CD4-positive, alpha-beta memory T cell (primary cell): ENCODE measurements at regions not wholly inside any gene's neighbourhood (a gene's known extent, or its start where the extent isn't known, plus 50 kb on each side); places are given as distances from the start of the nearest gene placed in this dataset.

Experiments
- CTCF ChIA-PET: fragments of 350-600 bp; sonication (Branson Sonifier 250); formaldehyde crosslinking; loops from one replicate; lab custom pipeline; 2021; ENCODE audit warnings: inconsistent platforms; ENCODE audit not compliant: partially characterized antibody; lab: Charles Lee
- POLR2A ChIA-PET: fragments of 350-600 bp; sonication (Branson Sonifier 250); formaldehyde crosslinking; loops from one replicate; lab custom pipeline; 2021; ENCODE audit not compliant: partially characterized antibody; lab: Charles Lee
- DNase-seq, 5 donors: peaks; one replicate each; pipeline versions ENCODE4 v3.0.0 to v3.0.0-alpha.2; 2020 to 2022; ENCODE audit warnings: mixed read lengths in 1 of 5
- H3K27ac ChIP-seq: one replicate; pipeline ENCODE4 v1.7.0; 2013; ENCODE audit warnings: low read depth, low read length
- H3K27me3 ChIP-seq: 2 replicates; pipeline ENCODE4 v1.7.0; 2013; ENCODE audit warnings: mild to moderate bottlenecking, low read length, moderate library complexity; ENCODE audit not compliant: insufficient read depth
- H3K36me3 ChIP-seq: 2 replicates; pipeline ENCODE4 v1.7.0; 2013; ENCODE audit warnings: mild to moderate bottlenecking, low read length, moderate library complexity; ENCODE audit not compliant: insufficient read depth
- H3K4me1 ChIP-seq: 2 replicates; pipeline ENCODE4 v1.7.0; 2013; ENCODE audit warnings: mild to moderate bottlenecking, low read length, moderate library complexity; ENCODE audit not compliant: insufficient read depth
- H3K4me3 ChIP-seq, 2 donors: one replicate each; pipeline ENCODE4 v1.7.0; 2013; ENCODE audit warnings: low read length in 2 of 2, mild to moderate bottlenecking in 1 of 2
- H3K9me3 ChIP-seq, 2 donors: one replicate each; pipeline ENCODE4 v1.7.0; 2013; ENCODE audit warnings: low read length in 2 of 2, control low read depth in 1 of 2; ENCODE audit not compliant: control insufficient read depth in 1 of 2
- H3K27ac Mint-ChIP-seq, 7 donors: one replicate each; pipeline ENCODE4 v1.8.0; 2020 to 2021; ENCODE audit warnings: mixed read lengths in 7 of 7, mild to moderate bottlenecking in 6 of 7, inconsistent platforms in 3 of 7, moderate library complexity in 3 of 7
- H3K27me3 Mint-ChIP-seq, 2 donors: one replicate each; pipeline ENCODE4 v1.8.0; 2020 to 2021; ENCODE audit warnings: mixed read lengths in 2 of 2
- H3K36me3 Mint-ChIP-seq, 2 donors: one replicate each; pipeline ENCODE4 v1.8.0; 2020 to 2021; ENCODE audit warnings: mixed read lengths in 2 of 2, inconsistent platforms in 1 of 2, mild to moderate bottlenecking in 1 of 2
- H3K4me1 Mint-ChIP-seq, 4 donors: one replicate each; pipeline ENCODE4 v1.8.0; 2020 to 2021; ENCODE audit warnings: mixed read lengths in 4 of 4, mild to moderate bottlenecking in 1 of 4
- H3K4me3 Mint-ChIP-seq, 8 donors: one replicate each; pipeline ENCODE4 v1.8.0; 2020 to 2021; ENCODE audit warnings: mixed read lengths in 8 of 8, mild to moderate bottlenecking in 7 of 8, moderate library complexity in 6 of 8, inconsistent platforms in 3 of 8
- H3K9me3 Mint-ChIP-seq, 8 donors: one replicate each; pipeline ENCODE4 v1.8.0; 2020 to 2021; ENCODE audit warnings: mixed read lengths in 8 of 8, mild to moderate bottlenecking in 5 of 8, inconsistent platforms in 3 of 8, moderate library complexity in 1 of 8
- intact Hi-C: fragments of 100-400 bp; cut with micrococcal nuclease; formaldehyde crosslinking; loops from one replicate; pipeline ENCODE4 v1.15.1; 2023

GRCh38 chr5:159825551-159826051 lies 90.7 kb upstream of the ADRA1B start:
- Mint-ChIP-seq H3K4me3 (no peak overlapping the region), H3K36me3 (no peaks in the 10 kb centered on the region), H3K27me3 (peaks cover 5 to 6% of the 10 kb centered on the region in 2 donors), H3K9me3 (no peaks in the 10 kb centered on the region), H3K27ac (no peak overlapping the region), H3K4me1 (no peaks in the 10 kb centered on the region)
- no peak overlapping the region for H3K4me3 ChIP-seq
- intact Hi-C loops, result no loop called here
- CTCF ChIA-PET, result no interaction called here
- H3K27me3 ChIP-seq, result no peaks in the 10 kb centered on the region
- no peaks in the 10 kb centered on the region for H3K36me3 ChIP-seq
- POLR2A ChIA-PET, result no interaction called here
- no peak for DNase-seq
- no peak overlapping the region for H3K27ac ChIP-seq
- no peaks in the 10 kb centered on the region for H3K4me1 ChIP-seq
- H3K9me3 ChIP-seq, result no peaks in the 10 kb centered on the region

DNA sequence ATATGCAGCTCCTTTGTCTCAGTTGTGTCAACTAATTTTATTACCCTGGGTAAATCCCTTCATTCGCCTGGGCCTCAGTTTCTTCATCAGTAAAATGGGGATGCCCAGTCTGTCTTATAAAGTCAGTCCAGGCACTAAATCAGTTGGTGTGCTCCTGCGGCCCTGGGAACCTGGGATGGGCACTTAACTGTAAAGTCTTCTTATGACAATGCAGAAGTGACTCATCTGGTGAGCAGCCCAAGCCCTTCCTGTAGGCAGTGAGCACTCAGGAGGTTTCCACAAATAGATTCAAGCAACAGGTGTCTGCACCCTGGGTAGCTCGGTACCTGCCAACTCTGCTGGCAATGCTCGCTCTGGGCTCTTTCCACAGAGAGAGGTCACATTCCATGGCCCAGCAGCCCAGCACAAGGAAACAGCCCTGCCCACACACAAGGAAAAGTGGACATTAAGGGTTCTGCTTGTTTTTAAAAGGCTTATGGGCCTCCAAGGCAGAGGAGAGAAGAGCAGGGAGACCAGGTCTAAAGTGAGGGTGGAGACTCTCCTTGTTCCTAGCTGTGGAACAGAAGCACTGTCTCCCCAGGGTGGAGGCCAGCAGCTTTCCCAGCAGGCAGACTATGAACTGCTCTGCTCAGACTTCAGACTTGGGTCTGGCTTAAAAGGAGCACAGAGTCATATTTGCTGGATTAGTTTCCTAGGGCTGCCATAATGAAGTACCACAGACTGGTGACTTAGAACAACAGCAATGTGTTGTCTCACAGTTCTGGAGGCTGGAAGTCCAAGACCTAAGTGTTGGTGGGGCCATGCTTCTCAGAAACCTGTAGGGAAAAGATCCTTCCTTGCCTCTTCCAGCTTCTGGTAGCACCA lies 89.7 kb upstream of the ADRA1B start:
- Mint-ChIP-seq H3K27me3 (peaks cover 9% of the 10 kb centered on the region in 2 donors), H3K36me3 (no peaks in the 10 kb centered on the region), H3K4me3 (no peak overlapping the region), H3K27ac (no peak overlapping the region), H3K4me1 (no peaks in the 10 kb centered on the region), H3K9me3 (no peaks in the 10 kb centered on the region)
- no peaks in the 10 kb centered on the region for H3K27me3 ChIP-seq
- CTCF ChIA-PET, result no interaction called here
- no peak for DNase-seq
- no peaks in the 10 kb centered on the region for H3K9me3 ChIP-seq
- H3K36me3 ChIP-seq, result no peaks in the 10 kb centered on the region
- no peak overlapping the region for H3K27ac ChIP-seq
- POLR2A ChIA-PET, result no interaction called here
- no peaks in the 10 kb centered on the region for H3K4me1 ChIP-seq
- no peak overlapping the region for H3K4me3 ChIP-seq
- intact Hi-C loops, result no loop called here

GRCh38 chr5:159827861-159828260 lies 88.4 kb upstream of the ADRA1B start:
- H3K9me3 Mint-ChIP-seq, result no peaks in the 10 kb centered on the region
- Histone ChIP-seq H3K36me3 (no peaks in the 10 kb centered on the region), H3K27ac (no peak overlapping the region), H3K9me3 (no peaks in the 10 kb centered on the region), H3K27me3 (no peaks in the 10 kb centered on the region), H3K4me1 (no peaks in the 10 kb centered on the region), H3K4me3 (no peak overlapping the region)
- POLR2A ChIA-PET, result no interaction called here
- CTCF ChIA-PET, result no interaction called here
- H3K27me3 Mint-ChIP-seq, result peaks cover 10 to 11% of the 10 kb centered on the region in 2 donors
- no peak overlapping the region for H3K27ac Mint-ChIP-seq
- intact Hi-C loops, result no loop called here
- H3K4me1 Mint-ChIP-seq, result no peaks in the 10 kb centered on the region
- no peak overlapping the region for H3K4me3 Mint-ChIP-seq
- no peaks in the 10 kb centered on the region for H3K36me3 Mint-ChIP-seq
- DNase-seq, result no peak

DNA sequence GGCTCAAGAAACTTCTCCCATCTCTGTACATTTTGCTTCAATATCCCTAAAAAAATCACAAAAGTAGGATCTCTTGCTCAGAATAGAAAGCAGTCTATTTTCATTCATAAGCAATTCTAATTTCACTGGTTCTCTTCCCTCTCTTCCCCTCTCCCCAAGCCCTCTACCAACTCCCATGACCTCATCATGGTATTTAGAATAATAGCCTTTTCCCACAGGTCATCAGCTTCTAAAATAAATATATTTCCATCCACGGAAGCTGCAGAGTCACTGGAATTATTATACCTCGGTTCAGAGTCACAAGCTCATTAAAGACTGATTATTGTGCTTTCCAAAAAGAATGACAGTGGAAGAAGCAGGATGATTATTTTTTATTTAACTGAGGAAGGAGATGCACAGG lies 84.2 kb upstream of the ADRA1B start:
- no peak for DNase-seq
- CTCF ChIA-PET, result no interaction called here
- Mint-ChIP-seq H3K9me3 (no peaks in the 10 kb centered on the region), H3K27ac (no peak overlapping the region), H3K4me1 (no peaks in the 10 kb centered on the region), H3K27me3 (peaks cover 10 to 12% of the 10 kb centered on the region in 2 donors), H3K36me3 (no peaks in the 10 kb centered on the region), H3K4me3 (no peak overlapping the region)
- H3K4me3 ChIP-seq, result no peak overlapping the region
- H3K4me1 ChIP-seq, result no peaks in the 10 kb centered on the region
- no peak overlapping the region for H3K27ac ChIP-seq
- no peaks in the 10 kb centered on the region for H3K36me3 ChIP-seq
- POLR2A ChIA-PET, result no interaction called here
- H3K9me3 ChIP-seq, result no peaks in the 10 kb centered on the region
- no peaks in the 10 kb centered on the region for H3K27me3 ChIP-seq
- intact Hi-C loops, result no loop called here

DNA sequence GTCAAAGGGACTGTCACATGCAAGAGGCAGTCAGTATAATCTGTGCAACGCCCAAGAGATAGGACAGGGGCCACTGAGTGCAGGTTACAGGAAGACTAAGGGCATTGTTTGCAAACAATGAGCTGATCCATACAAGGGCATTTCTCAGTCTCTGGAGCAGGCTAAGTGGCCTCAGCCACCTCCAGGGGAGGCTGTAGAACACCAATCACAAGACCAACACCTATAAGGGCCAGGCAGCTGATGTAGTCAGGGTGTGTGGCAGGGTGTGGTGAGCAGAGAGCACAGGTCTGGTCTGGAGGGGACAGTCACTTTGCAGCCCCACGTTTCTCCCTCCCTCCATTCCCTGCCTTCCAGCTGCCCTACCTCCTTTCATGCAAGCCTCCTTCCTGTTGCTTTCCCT lies 83.2 kb upstream of the ADRA1B start:
- no peak for DNase-seq
- no peaks in the 10 kb centered on the region for H3K36me3 ChIP-seq
- POLR2A ChIA-PET, result no interaction called here
- Mint-ChIP-seq H3K27ac (no peak overlapping the region), H3K4me3 (no peak overlapping the region), H3K27me3 (peaks cover 10 to 12% of the 10 kb centered on the region in 2 donors), H3K4me1 (no peaks in the 10 kb centered on the region), H3K9me3 (no peaks in the 10 kb centered on the region), H3K36me3 (no peaks in the 10 kb centered on the region)
- H3K4me3 ChIP-seq, result no peak overlapping the region
- CTCF ChIA-PET, result no interaction called here
- no peaks in the 10 kb centered on the region for H3K9me3 ChIP-seq
- H3K4me1 ChIP-seq, result no peaks in the 10 kb centered on the region
- H3K27ac ChIP-seq, result no peak overlapping the region
- intact Hi-C loops, result no loop called here
- no peaks in the 10 kb centered on the region for H3K27me3 ChIP-seq

- CTCF ChIA-PET, result no interaction called here
- H3K4me1 Mint-ChIP-seq, result no peaks in the 10 kb centered on the region
- intact Hi-C loops, result no loop called here
- no peak overlapping the region for H3K27ac ChIP-seq
- H3K27me3 ChIP-seq, result no peaks in the 10 kb centered on the region
- no peaks in the 10 kb centered on the region for H3K9me3 ChIP-seq
- peaks cover 10 to 12% of the 10 kb centered on the region in 2 donors for H3K27me3 Mint-ChIP-seq
- no peaks in the 10 kb centered on the region for H3K36me3 Mint-ChIP-seq
- no peaks in the 10 kb centered on the region for H3K4me1 ChIP-seq
- H3K4me3 Mint-ChIP-seq, result no peak overlapping the region
- H3K9me3 Mint-ChIP-seq, result no peaks in the 10 kb centered on the region
- H3K27ac Mint-ChIP-seq, result no peak overlapping the region
- H3K36me3 ChIP-seq, result no peaks in the 10 kb centered on the region
- POLR2A ChIA-PET, result no interaction called here
- DNase-seq, result no peak
- H3K4me3 ChIP-seq, result no peak overlapping the region
Observed at GRCh38 chr5:159833846-159834245, 82.4 kb upstream of the ADRA1B start.

- no peak overlapping the region for H3K4me3 Mint-ChIP-seq
- H3K27me3 Mint-ChIP-seq, result peaks cover 13 to 15% of the 10 kb centered on the region in 2 donors
- no peak overlapping the region for H3K27ac Mint-ChIP-seq
- DNase-seq, result no peak
- no peak overlapping the region for H3K27ac ChIP-seq
- H3K9me3 Mint-ChIP-seq, result no peaks in the 10 kb centered on the region
- H3K36me3 ChIP-seq, result no peaks in the 10 kb centered on the region
- ChIA-PET POLR2A (no interaction called here), CTCF (no interaction called here)
- no peaks in the 10 kb centered on the region for H3K4me1 Mint-ChIP-seq
- no peaks in the 10 kb centered on the region for H3K36me3 Mint-ChIP-seq
- H3K4me1 ChIP-seq, result no peaks in the 10 kb centered on the region
- no peaks in the 10 kb centered on the region for H3K27me3 ChIP-seq
- H3K9me3 ChIP-seq, result no peaks in the 10 kb centered on the region
- no peak overlapping the region for H3K4me3 ChIP-seq
- intact Hi-C loops, result no loop called here
Observed at GRCh38 chr5:159835548-159835947, 80.7 kb upstream of the ADRA1B start.
